KMS-11 (cell line): ENCODE measurements at regions not wholly inside any gene's neighbourhood (a gene's known extent, or its start where the extent isn't known, plus 50 kb on each side); places are given as distances from the start of the nearest gene placed in this dataset.

ENCODE experiments used
- H2AFZ ChIP-seq: fragments of 200-600 bp; sonication (generic); 2 replicates; pipeline ENCODE4 v1.6.1; 2016; ENCODE audit warnings: antibody characterized with exemption, mixed run types, low read depth
- H3K27ac ChIP-seq: fragments of 200-600 bp; sonication (generic); 2 replicates; pipeline ENCODE4 v1.6.1; 2016; ENCODE audit warnings: mild to moderate bottlenecking, mixed run types
- H3K27me3 ChIP-seq: fragments of 200-600 bp; sonication (generic); 2 replicates; pipeline ENCODE4 v1.6.1; 2017; ENCODE audit warnings: mild to moderate bottlenecking, low read depth, mixed run types, moderate library complexity; ENCODE audit not compliant: insufficient read depth
- H3K36me3 ChIP-seq: fragments of 200-600 bp; sonication (generic); 2 replicates; pipeline ENCODE4 v1.6.1; 2017; ENCODE audit warnings: mild to moderate bottlenecking, mixed run types; ENCODE audit not compliant: insufficient read depth
- H3K4me1 ChIP-seq: fragments of 200-600 bp; sonication (generic); 2 replicates; pipeline ENCODE4 v1.6.1; 2016; ENCODE audit warnings: mild to moderate bottlenecking, low read depth, mixed run types; ENCODE audit not compliant: poor library complexity, severe bottlenecking
- H3K4me2 ChIP-seq: fragments of 200-600 bp; sonication (generic); 2 replicates; pipeline ENCODE4 v1.7.0; 2016; ENCODE audit warnings: mild to moderate bottlenecking, mixed run types
- H3K4me3 ChIP-seq: fragments of 200-600 bp; sonication (generic); IDR thresholded peaks from 2 replicates; pipeline ENCODE4 v1.6.1; 2017; ENCODE audit warnings: low read depth, low read length, mixed read lengths; ENCODE audit not compliant: insufficient read depth
- H3K79me2 ChIP-seq: fragments of 200-600 bp; sonication (generic); 2 replicates; pipeline ENCODE4 v1.6.1; 2016; ENCODE audit warnings: low read depth, mixed run types; ENCODE audit not compliant: insufficient read depth
- H3K9ac ChIP-seq: fragments of 200-600 bp; sonication (generic); 2 replicates; pipeline ENCODE4 v1.6.1; 2016; ENCODE audit warnings: mild to moderate bottlenecking, mixed run types
- H4K20me1 ChIP-seq: fragments of 200-600 bp; sonication (generic); 2 replicates; pipeline ENCODE4 v1.6.1; 2016; ENCODE audit warnings: mild to moderate bottlenecking, mixed run types; ENCODE audit not compliant: insufficient read depth
- CTCF ChIP-seq: fragments of 200-600 bp; sonication (generic); conservative IDR thresholded peaks from 2 replicates; pipeline ENCODE4 v1.6.1; 2017; ENCODE audit warnings: low read depth, mild to moderate bottlenecking, antibody characterized with exemption, low read length, moderate library complexity, mixed read lengths

GRCh38 chr13:61768175-61768574 is 352.5 kb upstream of the PCDH20 start:
- H3K4me1 ChIP-seq = no peaks in the 10 kb centered on the region
- no peaks in the 10 kb centered on the region for H3K27me3 ChIP-seq
- H3K27ac ChIP-seq = no peak overlapping the region
- H3K79me2 ChIP-seq = no peaks in the 10 kb centered on the region
- H2AFZ ChIP-seq = no peak overlapping the region
- H3K4me3 ChIP-seq = no peak overlapping the region
- H4K20me1 ChIP-seq = no peaks in the 10 kb centered on the region
- TF ChIP-seq CTCF = no peak
- no peak overlapping the region for H3K4me2 ChIP-seq
- no peaks in the 10 kb centered on the region for H3K36me3 ChIP-seq
- no peak overlapping the region for H3K9ac ChIP-seq

- no peak overlapping the region for H2AFZ ChIP-seq
- no peaks in the 10 kb centered on the region for H3K36me3 ChIP-seq
These were observed 351.0 kb upstream of the PCDH20 start for GRCh38 chr13:61766667-61767058.

GRCh38 chr13:61765940-61766666 is 350.5 kb upstream of the PCDH20 start:
- Histone ChIP-seq H3K4me3 (no peak overlapping the region), H2AFZ (no peak overlapping the region), H3K79me2 (no peaks in the 10 kb centered on the region), H3K4me1 (no peaks in the 10 kb centered on the region), H3K27ac (no peak overlapping the region), H3K27me3 (no peaks in the 10 kb centered on the region), H3K4me2 (no peak overlapping the region), H3K9ac (no peak overlapping the region), H3K36me3 (no peaks in the 10 kb centered on the region), H4K20me1 (no peaks in the 10 kb centered on the region)
- TF ChIP-seq CTCF = no peak

More at GRCh38 chr13:61766667-61767058, 351.0 kb upstream of the PCDH20 start:
- no peaks in the 10 kb centered on the region for H3K79me2 ChIP-seq
- H3K27me3 ChIP-seq = no peaks in the 10 kb centered on the region
- no peak overlapping the region for H3K4me3 ChIP-seq
- no peaks in the 10 kb centered on the region for H3K4me1 ChIP-seq
- H3K27ac ChIP-seq = no peak overlapping the region
- H4K20me1 ChIP-seq = no peaks in the 10 kb centered on the region
- H3K9ac ChIP-seq = no peak overlapping the region
- no peak overlapping the region for H3K4me2 ChIP-seq
- TF ChIP-seq CTCF = no peak

- Histone ChIP-seq H3K4me3 (no peak overlapping the region), H3K27me3 (no peaks in the 10 kb centered on the region), H3K36me3 (no peaks in the 10 kb centered on the region), H3K27ac (no peak overlapping the region), H3K79me2 (no peaks in the 10 kb centered on the region), H3K4me1 (no peaks in the 10 kb centered on the region), H3K4me2 (no peak overlapping the region), H2AFZ (no peak overlapping the region), H4K20me1 (no peaks in the 10 kb centered on the region), H3K9ac (no peak overlapping the region)
- TF ChIP-seq CTCF = no peak
These were observed 349.6 kb upstream of the PCDH20 start for GRCh38 chr13:61765181-61765742.
